Neural cell (in vitro differentiated cells): ENCODE measurements at regions not wholly inside any gene's neighbourhood (a gene's known extent, or its start where the extent isn't known, plus 50 kb on each side); places are given as distances from the start of the nearest gene placed in this dataset.

Source experiments
- H2AFZ ChIP-seq: fragments of 200-600, 300-800 bp; sonication (generic), shearing (Covaris generic); 2 replicates; pipeline ENCODE4 v1.6.0; 2014; ENCODE audit warnings: low read depth, mild to moderate bottlenecking, antibody characterized with exemption, low read length, moderate library complexity
- H3F3A ChIP-seq: fragments of 200-600 bp; shearing (Covaris generic); 2 replicates; pipeline ENCODE4 v1.6.1; 2016; ENCODE audit warnings: mild to moderate bottlenecking, moderate library complexity, mixed read lengths, antibody characterized with exemption, low read length; ENCODE audit not compliant: insufficient read depth, poor library complexity, severe bottlenecking
- H3K27ac ChIP-seq: fragments of 200-600, 300-800 bp; sonication (generic), shearing (Covaris generic); 2 replicates; pipeline ENCODE4 v1.5.1; 2014; ENCODE audit warnings: mild to moderate bottlenecking, low read length, moderate library complexity
- H3K27me3 ChIP-seq: fragments of 300-800, 200-600 bp; sonication (generic), shearing (Covaris generic); 2 replicates; pipeline ENCODE4 v1.6.0; 2014; ENCODE audit warnings: mild to moderate bottlenecking, low read depth, low read length, moderate library complexity; ENCODE audit not compliant: insufficient read depth
- H3K36me3 ChIP-seq: fragments of 300-800, 200-600 bp; sonication (generic), shearing (Covaris generic); 2 replicates; pipeline ENCODE4 v1.5.1; 2014; ENCODE audit warnings: mild to moderate bottlenecking, antibody characterized with exemption, low read length, moderate library complexity; ENCODE audit not compliant: insufficient read depth
- H3K4me2 ChIP-seq: fragments of 300-800, 200-600 bp; sonication (generic), shearing (Covaris generic); 2 replicates; pipeline ENCODE4 v1.6.0; 2014; ENCODE audit warnings: mild to moderate bottlenecking, low read length
- H3K4me3 ChIP-seq: fragments of 300-800, 200-600 bp; sonication (generic), shearing (Covaris generic); 2 replicates; pipeline ENCODE4 v1.5.1; 2014; ENCODE audit warnings: mild to moderate bottlenecking, low read length, moderate library complexity
- H3K79me2 ChIP-seq: fragments of 200-600 bp; shearing (Covaris generic); replicated peaks from 2 replicates; pipeline ENCODE4 v1.6.0; 2014; ENCODE audit warnings: mild to moderate bottlenecking, low read length, moderate library complexity; ENCODE audit not compliant: insufficient read depth
- H3K9ac ChIP-seq: fragments of 300-800, 200-600 bp; sonication (generic), shearing (Covaris generic); 2 replicates; pipeline ENCODE4 v1.6.1; 2016; ENCODE audit warnings: mild to moderate bottlenecking, low read length, mixed read lengths
- H3K9me2 ChIP-seq: fragments of 200-600 bp; shearing (Covaris generic); 2 replicates; pipeline ENCODE4 v1.6.1; 2016; ENCODE audit warnings: mild to moderate bottlenecking, low read length, mixed read lengths; ENCODE audit not compliant: insufficient read depth
- H3K9me3 ChIP-seq: fragments of 200-600, 300-800 bp; sonication (generic), shearing (Covaris generic); 2 replicates; pipeline ENCODE4 v1.6.1; 2016; ENCODE audit warnings: mild to moderate bottlenecking, mixed run types, low read length, moderate library complexity, mixed read lengths
- H4K20me1 ChIP-seq: fragments of 200-600 bp; shearing (Covaris generic); 2 replicates; pipeline ENCODE4 v1.6.1; 2016; ENCODE audit warnings: mild to moderate bottlenecking, mixed run types; ENCODE audit not compliant: insufficient read depth
- EP300 ChIP-seq: fragments of 450-650 bp; conservative IDR thresholded peaks from 2 replicates; pipeline ENCODE4 v1.6.1; 2014; ENCODE audit warnings: antibody characterized with exemption, mild to moderate bottlenecking, moderate library complexity; ENCODE audit not compliant: poor library complexity, severe bottlenecking
- EZH2 ChIP-seq: fragments of 200-600, 300-800 bp; shearing (Covaris generic), sonication (generic); IDR thresholded peaks from 2 replicates; pipeline ENCODE4 v1.6.1; 2014; ENCODE audit warnings: antibody characterized with exemption, low read length, borderline replicate concordance, mild to moderate bottlenecking; ENCODE audit not compliant: insufficient read depth, poor library complexity, severe bottlenecking
- MXI1 ChIP-seq: fragments of 450-650 bp; conservative IDR thresholded peaks from 2 replicates; pipeline ENCODE4 v1.6.1; 2014; ENCODE audit warnings: antibody characterized with exemption, mild to moderate bottlenecking; ENCODE audit not compliant: poor library complexity, severe bottlenecking
- POLR2AphosphoS5 ChIP-seq: IDR thresholded peaks from 2 replicates; pipeline ENCODE4 v1.6.1; 2012
- RAD21 ChIP-seq: fragments of 450-650 bp; conservative IDR thresholded peaks from 2 replicates; pipeline ENCODE4 v1.6.1; 2014; ENCODE audit warnings: antibody characterized with exemption, mild to moderate bottlenecking, moderate library complexity
- SMC3 ChIP-seq: fragments of 450-650 bp; conservative IDR thresholded peaks from 2 replicates; pipeline ENCODE4 v1.6.1; 2014; ENCODE audit warnings: antibody characterized with exemption, mild to moderate bottlenecking, moderate library complexity; ENCODE audit not compliant: poor library complexity
- TAF1 ChIP-seq: IDR thresholded peaks from 2 replicates; pipeline ENCODE4 v1.6.1; 2012; ENCODE audit warnings: low read depth
- TF ChIP-seq, protein P1 (sequence below): IDR thresholded peaks from 2 replicates; pipeline ENCODE4 v1.6.1; 2012; ENCODE audit warnings: borderline replicate concordance
- TF ChIP-seq, protein P2 (sequence below): fragments of 450-650 bp; IDR thresholded peaks from 2 replicates; pipeline ENCODE4 v1.5.1; 2014; ENCODE audit warnings: antibody characterized with exemption, mild to moderate bottlenecking, moderate library complexity; ENCODE audit not compliant: poor library complexity, severe bottlenecking

DNA sequence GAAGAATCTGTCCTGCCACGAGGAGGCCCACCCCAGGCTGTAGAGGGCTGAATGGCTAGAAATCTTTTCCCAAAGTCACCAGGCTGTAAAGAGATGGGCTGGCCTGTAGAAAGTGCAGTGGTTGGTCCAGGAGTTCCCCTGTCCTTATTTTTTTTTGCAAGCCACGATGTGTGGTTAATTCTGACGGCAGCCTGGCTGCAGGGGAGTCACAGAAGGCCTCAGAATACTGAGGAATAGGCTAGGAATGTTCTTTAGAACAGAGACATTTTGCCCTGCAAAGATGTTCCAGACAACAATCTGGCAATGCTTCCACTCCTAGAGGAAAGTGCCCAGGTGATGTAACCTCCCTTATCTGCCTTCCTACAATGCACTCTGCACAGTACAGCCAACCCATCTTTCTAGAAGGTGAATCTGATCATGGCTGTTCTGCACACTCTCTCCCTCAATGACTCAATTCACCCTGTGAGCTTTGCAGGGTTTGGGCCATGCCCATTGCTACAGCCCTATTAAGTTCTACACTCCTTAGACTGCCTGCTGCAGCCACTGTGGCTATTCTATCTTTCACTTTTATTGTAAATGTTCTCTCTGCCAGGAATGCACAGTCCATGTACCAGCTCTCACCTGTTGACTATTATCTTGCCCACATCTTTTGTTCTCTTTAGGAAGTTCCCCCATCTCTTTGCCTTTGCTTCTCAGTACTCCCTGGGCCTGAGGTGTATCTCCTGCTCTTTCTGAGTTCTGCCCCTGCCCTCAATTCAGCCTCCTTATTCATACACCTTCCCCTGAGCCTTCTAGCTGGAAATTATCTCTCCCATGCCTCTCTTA is 377.8 kb upstream of the CLINT1 start:
- Histone ChIP-seq H4K20me1 (no peaks in the 10 kb centered on the region), H3K9me3 (no peaks in the 10 kb centered on the region), H3K9me2 (no peaks in the 10 kb centered on the region), H3K79me2 (no peaks in the 10 kb centered on the region), H3K4me3 (no peak overlapping the region), H3K36me3 (no peaks in the 10 kb centered on the region), H3K4me2 (no peak overlapping the region), H3F3A (no peaks in the 10 kb centered on the region), H3K27me3 (no peaks in the 10 kb centered on the region), H3K27ac (no peak overlapping the region), H3K9ac (no peak overlapping the region), H2AFZ (no peak overlapping the region)
- TF ChIP-seq EZH2 = no peak
- no peak for TF ChIP-seq POLR2AphosphoS5
- TF ChIP-seq, protein P1, sequence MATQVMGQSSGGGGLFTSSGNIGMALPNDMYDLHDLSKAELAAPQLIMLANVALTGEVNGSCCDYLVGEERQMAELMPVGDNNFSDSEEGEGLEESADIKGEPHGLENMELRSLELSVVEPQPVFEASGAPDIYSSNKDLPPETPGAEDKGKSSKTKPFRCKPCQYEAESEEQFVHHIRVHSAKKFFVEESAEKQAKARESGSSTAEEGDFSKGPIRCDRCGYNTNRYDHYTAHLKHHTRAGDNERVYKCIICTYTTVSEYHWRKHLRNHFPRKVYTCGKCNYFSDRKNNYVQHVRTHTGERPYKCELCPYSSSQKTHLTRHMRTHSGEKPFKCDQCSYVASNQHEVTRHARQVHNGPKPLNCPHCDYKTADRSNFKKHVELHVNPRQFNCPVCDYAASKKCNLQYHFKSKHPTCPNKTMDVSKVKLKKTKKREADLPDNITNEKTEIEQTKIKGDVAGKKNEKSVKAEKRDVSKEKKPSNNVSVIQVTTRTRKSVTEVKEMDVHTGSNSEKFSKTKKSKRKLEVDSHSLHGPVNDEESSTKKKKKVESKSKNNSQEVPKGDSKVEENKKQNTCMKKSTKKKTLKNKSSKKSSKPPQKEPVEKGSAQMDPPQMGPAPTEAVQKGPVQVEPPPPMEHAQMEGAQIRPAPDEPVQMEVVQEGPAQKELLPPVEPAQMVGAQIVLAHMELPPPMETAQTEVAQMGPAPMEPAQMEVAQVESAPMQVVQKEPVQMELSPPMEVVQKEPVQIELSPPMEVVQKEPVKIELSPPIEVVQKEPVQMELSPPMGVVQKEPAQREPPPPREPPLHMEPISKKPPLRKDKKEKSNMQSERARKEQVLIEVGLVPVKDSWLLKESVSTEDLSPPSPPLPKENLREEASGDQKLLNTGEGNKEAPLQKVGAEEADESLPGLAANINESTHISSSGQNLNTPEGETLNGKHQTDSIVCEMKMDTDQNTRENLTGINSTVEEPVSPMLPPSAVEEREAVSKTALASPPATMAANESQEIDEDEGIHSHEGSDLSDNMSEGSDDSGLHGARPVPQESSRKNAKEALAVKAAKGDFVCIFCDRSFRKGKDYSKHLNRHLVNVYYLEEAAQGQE = no peak
- TF ChIP-seq EP300 = no peak
- TF ChIP-seq RAD21 = no peak
- no peak for TF ChIP-seq MXI1
- no peak for TF ChIP-seq SMC3
- TF ChIP-seq, protein P2, sequence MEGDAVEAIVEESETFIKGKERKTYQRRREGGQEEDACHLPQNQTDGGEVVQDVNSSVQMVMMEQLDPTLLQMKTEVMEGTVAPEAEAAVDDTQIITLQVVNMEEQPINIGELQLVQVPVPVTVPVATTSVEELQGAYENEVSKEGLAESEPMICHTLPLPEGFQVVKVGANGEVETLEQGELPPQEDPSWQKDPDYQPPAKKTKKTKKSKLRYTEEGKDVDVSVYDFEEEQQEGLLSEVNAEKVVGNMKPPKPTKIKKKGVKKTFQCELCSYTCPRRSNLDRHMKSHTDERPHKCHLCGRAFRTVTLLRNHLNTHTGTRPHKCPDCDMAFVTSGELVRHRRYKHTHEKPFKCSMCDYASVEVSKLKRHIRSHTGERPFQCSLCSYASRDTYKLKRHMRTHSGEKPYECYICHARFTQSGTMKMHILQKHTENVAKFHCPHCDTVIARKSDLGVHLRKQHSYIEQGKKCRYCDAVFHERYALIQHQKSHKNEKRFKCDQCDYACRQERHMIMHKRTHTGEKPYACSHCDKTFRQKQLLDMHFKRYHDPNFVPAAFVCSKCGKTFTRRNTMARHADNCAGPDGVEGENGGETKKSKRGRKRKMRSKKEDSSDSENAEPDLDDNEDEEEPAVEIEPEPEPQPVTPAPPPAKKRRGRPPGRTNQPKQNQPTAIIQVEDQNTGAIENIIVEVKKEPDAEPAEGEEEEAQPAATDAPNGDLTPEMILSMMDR = no peak
- TF ChIP-seq TAF1 = no peak

DNA sequence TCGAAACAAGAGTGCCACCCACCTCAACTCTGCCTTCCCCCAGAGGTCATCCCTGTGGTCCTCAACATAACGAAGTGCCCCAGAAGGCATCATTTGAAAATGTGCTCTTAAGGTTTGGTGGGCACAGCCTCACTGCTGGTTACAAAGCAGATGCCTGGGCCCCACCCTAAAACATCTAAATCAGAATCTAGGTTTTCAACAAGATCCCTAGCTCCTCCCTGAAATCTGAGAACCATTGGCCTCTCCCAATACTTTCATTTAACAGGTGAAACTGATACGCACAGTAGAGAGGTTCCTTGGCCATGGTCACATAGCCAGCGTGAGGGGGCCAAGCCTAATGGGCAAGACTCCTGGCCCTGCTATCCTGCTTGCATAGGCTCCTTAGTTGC is 376.2 kb upstream of the CLINT1 start:
- Histone ChIP-seq H3K4me2 (no peak overlapping the region), H3K9me3 (no peaks in the 10 kb centered on the region), H3K9me2 (no peaks in the 10 kb centered on the region), H3F3A (no peaks in the 10 kb centered on the region), H3K79me2 (no peaks in the 10 kb centered on the region), H4K20me1 (no peaks in the 10 kb centered on the region), H3K4me3 (no peak overlapping the region), H2AFZ (no peak overlapping the region), H3K36me3 (no peaks in the 10 kb centered on the region), H3K27me3 (no peaks in the 10 kb centered on the region), H3K9ac (no peak overlapping the region), H3K27ac (no peak overlapping the region)
- TF ChIP-seq TAF1 (no peak), POLR2AphosphoS5 (no peak), MXI1 (no peak), EZH2 (no peak), SMC3 (no peak), RAD21 (no peak)
- TF ChIP-seq, protein P2 = no peak
